GM12872 (cell line): ENCODE measurements at regions not wholly inside any gene's neighbourhood (a gene's known extent, or its start where the extent isn't known, plus 50 kb on each side); places are given as distances from the start of the nearest gene placed in this dataset.

Source experiments
- TF ChIP-seq, protein P1 (sequence below): IDR thresholded peaks from 3 replicates; pipeline ENCODE4 v1.5.1; 2011; ENCODE audit warnings: low read depth, mild to moderate bottlenecking, low read length, moderate library complexity; ENCODE audit not compliant: insufficient read depth

GRCh38 chr14:30252151-30252550 is 306.8 kb upstream of the G2E3 start:
- TF ChIP-seq, protein P1, sequence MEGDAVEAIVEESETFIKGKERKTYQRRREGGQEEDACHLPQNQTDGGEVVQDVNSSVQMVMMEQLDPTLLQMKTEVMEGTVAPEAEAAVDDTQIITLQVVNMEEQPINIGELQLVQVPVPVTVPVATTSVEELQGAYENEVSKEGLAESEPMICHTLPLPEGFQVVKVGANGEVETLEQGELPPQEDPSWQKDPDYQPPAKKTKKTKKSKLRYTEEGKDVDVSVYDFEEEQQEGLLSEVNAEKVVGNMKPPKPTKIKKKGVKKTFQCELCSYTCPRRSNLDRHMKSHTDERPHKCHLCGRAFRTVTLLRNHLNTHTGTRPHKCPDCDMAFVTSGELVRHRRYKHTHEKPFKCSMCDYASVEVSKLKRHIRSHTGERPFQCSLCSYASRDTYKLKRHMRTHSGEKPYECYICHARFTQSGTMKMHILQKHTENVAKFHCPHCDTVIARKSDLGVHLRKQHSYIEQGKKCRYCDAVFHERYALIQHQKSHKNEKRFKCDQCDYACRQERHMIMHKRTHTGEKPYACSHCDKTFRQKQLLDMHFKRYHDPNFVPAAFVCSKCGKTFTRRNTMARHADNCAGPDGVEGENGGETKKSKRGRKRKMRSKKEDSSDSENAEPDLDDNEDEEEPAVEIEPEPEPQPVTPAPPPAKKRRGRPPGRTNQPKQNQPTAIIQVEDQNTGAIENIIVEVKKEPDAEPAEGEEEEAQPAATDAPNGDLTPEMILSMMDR: no peak

DNA sequence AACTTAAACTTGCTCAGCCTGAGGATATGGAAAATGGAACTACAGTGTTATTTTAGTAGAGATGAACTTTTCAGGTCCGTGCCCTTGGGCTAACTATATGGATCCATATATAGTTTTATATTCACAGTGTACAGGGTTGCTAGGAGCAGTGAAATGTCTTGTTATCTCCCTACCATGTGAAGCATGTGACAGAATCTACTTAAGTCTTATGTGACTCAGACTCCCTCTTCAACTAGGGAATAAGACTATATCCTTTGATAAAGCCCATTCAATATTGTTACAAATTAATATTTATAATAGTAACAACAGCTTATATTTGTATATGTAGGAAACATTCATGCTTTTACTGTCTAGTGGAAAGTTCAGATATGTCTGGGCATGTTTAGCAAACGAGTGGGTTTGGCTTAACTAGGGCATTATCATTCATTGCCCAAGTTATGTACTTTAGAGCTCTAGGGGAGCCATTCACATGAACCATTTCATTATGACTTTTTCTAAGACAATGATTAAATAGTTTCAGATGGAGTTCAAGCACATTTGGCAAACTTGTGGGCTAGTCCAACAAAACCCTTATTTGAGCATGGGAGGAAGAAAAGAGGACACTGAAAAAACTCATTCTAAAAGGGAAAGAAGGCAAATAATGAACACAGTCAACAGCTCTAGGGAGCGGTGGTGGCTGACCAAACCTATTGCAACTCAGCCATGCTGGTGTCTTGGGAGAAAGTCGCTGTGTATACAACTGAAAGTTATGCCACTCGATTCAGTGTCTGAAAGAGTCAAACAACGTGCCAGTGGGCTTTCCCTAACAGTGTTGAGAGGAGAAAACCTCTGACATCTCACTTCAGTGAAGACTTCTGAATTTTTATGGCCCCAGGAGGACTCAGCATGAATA is 305.9 kb upstream of the G2E3 start:
- TF ChIP-seq, protein P1: no peak

GRCh38 chr14:30256627-30257026 is 302.3 kb upstream of the G2E3 start:
- TF ChIP-seq, protein P1: no peak

DNA sequence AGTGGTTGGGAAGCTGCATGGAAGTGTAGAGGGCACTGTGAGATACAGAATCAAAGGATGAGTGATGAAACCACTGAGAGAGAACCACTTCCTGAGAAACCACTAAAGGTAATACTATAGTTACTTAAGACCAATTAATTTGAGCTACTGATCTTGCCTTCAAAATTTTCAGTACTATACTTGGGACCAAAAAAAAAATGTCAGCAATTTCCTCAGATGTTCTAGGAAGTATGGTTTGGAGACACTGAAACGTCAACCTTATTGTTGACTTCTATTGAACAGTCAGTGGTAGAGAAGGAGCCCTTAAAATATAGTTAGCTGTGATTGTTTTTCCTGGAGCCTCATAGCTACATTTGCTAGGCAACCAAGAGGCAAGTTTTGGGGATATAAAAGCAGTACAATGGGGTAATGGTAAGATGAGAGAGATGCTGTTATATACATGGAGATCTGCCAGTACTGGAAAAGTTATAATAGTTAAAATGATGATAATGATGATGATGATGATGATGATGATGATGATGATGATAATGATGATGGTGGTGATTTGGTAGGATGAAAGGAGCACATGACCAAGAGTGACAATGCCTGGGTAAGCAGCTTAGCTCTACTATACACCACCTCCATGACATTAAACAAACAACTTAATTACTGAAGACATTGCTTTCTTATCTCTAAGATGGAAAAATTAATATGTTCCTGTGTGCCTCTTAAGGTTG is 300.9 kb upstream of the G2E3 start:
- TF ChIP-seq, protein P1: no peak

- TF ChIP-seq, protein P1: no peak
Measured at GRCh38 chr14:30260833-30261607, 297.9 kb upstream of the G2E3 start.

- TF ChIP-seq, protein P1: no peak
Measured at GRCh38 chr14:30264161-30264560, 294.8 kb upstream of the G2E3 start.

DNA sequence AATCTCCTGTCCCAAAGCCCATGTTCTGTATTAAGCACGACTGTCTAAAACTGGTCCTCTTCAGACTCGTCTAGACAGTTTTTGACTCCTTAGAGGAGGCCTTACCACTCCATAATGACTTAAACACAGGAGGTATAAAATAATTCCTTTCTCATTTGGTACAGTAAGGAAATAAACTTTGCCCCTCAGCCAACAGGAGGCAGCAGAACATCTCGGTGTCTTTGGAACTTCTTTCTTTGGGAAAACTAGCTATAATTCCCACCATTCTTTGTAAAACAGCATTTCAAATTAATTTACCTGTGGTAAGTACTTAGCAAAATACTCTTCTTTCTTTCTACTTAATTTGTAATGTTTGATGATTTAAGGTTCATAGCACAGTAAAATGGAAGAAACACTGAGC is 292.7 kb upstream of the G2E3 start:
- TF ChIP-seq, protein P1: no peak
